Breast epithelium (tissue), 3 donors: ENCODE measurements at regions not wholly inside any gene's neighbourhood (a gene's known extent, or its start where the extent isn't known, plus 50 kb on each side); places are given as distances from the start of the nearest gene placed in this dataset.

Experiments
- POLR2A ChIP-seq: fragments of 450-650 bp; IDR thresholded peaks from one replicate; pipeline ENCODE4 v1.6.1; 2016; ENCODE audit warnings: antibody characterized with exemption, mild to moderate bottlenecking, moderate library complexity
- TF ChIP-seq, protein P1 (sequence below), 3 donors: fragments of 450-650 bp; IDR thresholded peaks; one replicate each; pipeline ENCODE4 v1.5.1; 2016 to 2017; ENCODE audit warnings: antibody characterized with exemption in 3 of 3, mild to moderate bottlenecking in 3 of 3, moderate library complexity in 3 of 3

DNA sequence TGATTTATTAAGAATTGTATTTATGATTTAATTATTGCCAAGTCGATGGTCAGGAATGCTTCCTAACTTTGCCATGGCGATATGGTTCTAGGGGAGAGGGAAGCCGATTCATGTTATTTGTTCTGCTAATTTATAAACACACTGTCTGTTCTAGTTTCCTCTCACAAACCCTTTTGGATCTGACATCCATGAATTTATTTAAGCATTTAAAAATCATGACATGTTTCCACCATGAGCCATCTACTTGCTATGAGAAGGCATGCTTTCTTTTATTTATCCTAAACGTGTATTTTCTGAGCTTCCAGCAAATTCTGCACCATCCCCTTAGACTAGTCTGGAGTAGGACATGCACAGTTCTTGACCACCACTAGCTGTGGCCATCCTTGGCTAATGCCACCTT lies 136.6 kb upstream of the STC2 start:
- TF ChIP-seq, protein P1, sequence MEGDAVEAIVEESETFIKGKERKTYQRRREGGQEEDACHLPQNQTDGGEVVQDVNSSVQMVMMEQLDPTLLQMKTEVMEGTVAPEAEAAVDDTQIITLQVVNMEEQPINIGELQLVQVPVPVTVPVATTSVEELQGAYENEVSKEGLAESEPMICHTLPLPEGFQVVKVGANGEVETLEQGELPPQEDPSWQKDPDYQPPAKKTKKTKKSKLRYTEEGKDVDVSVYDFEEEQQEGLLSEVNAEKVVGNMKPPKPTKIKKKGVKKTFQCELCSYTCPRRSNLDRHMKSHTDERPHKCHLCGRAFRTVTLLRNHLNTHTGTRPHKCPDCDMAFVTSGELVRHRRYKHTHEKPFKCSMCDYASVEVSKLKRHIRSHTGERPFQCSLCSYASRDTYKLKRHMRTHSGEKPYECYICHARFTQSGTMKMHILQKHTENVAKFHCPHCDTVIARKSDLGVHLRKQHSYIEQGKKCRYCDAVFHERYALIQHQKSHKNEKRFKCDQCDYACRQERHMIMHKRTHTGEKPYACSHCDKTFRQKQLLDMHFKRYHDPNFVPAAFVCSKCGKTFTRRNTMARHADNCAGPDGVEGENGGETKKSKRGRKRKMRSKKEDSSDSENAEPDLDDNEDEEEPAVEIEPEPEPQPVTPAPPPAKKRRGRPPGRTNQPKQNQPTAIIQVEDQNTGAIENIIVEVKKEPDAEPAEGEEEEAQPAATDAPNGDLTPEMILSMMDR (IDR thresholded peaks at IDR 0.05): no peak
- TF ChIP-seq POLR2A: no peak
